H1 (cell line): ENCODE measurements at regions not wholly inside any gene's neighbourhood (a gene's known extent, or its start where the extent isn't known, plus 50 kb on each side); places are given as distances from the start of the nearest gene placed in this dataset.

Experiments
- CTCF ChIA-PET: fragments of 300-600 bp; sonication (Branson Sonifier 250); formaldehyde crosslinking; loops from one replicate; lab custom pipeline; 2021; ENCODE audit not compliant: partially characterized antibody; lab: Charles Lee
- POLR2A ChIA-PET: fragments of 300-600 bp; sonication (Branson Sonifier 250); formaldehyde crosslinking; loops from one replicate; lab custom pipeline; 2021; ENCODE audit warnings: inconsistent platforms; ENCODE audit not compliant: partially characterized antibody; lab: Charles Lee
- DNase-seq, 2 experiments: peaks; one replicate each; pipeline versions ENCODE4 v3.0.0 to v3.0.0-alpha.2; 2010 to 2022; ENCODE audit warnings: low spot score in 2 of 2, low read depth in 1 of 2, mixed read lengths in 1 of 2
- FAIRE-seq: peaks from 2 replicates; lab custom pipeline; 2011; peaks lifted over from hg19 to GRCh38; lab: Jason Lieb, UNC
- H2AFZ ChIP-seq: 2 replicates; pipeline ENCODE4 v1.8.1; 2012; ENCODE audit warnings: low read length, inconsistent platforms
- H2AK5ac ChIP-seq: 2 replicates; pipeline ENCODE4 v1.6.1; 2013; ENCODE audit warnings: low read depth, low read length
- H2BK120ac ChIP-seq: replicated peaks from 2 replicates; pipeline ENCODE3; 2013; ENCODE audit warnings: low read depth, low read length, inconsistent platforms
- H2BK12ac ChIP-seq: 2 replicates; pipeline ENCODE4 v1.6.1; 2013; ENCODE audit warnings: low read depth, low read length
- H2BK15ac ChIP-seq: 2 replicates; pipeline ENCODE4 v1.6.1; 2013; ENCODE audit warnings: low read length
- H2BK20ac ChIP-seq: 2 replicates; pipeline ENCODE4 v1.6.1; 2013; ENCODE audit warnings: low read length
- H2BK5ac ChIP-seq: 2 replicates; pipeline ENCODE4 v1.6.1; 2013; ENCODE audit warnings: low read depth, low read length
- H3K14ac ChIP-seq: 2 replicates; pipeline ENCODE4 v1.6.1; 2013; ENCODE audit warnings: inconsistent platforms; ENCODE audit not compliant: insufficient read length
- H3K18ac ChIP-seq: 2 replicates; pipeline ENCODE4 v1.6.1; 2013; ENCODE audit warnings: low read length; ENCODE audit errors: extremely low read depth
- H3K23ac ChIP-seq: 2 replicates; pipeline ENCODE4 v1.6.1; 2013; ENCODE audit warnings: inconsistent platforms; ENCODE audit not compliant: insufficient read length
- H3K23me2 ChIP-seq: 2 replicates; pipeline ENCODE4 v1.6.1; 2013; ENCODE audit warnings: low read depth, low read length
- H3K27ac ChIP-seq: 2 replicates; pipeline ENCODE4 v1.6.1; 2011; ENCODE audit warnings: low read depth, low read length, inconsistent platforms
- H3K27me3 ChIP-seq, 4 experiments: replicated peaks in 1 of 4; 1 replicate in 1 of 4; 2 replicates in 3 of 4; pipeline versions ENCODE4 v1.6.1 to v1.8.1; 2011 to 2013; ENCODE audit warnings: low read length in 3 of 4, mild to moderate bottlenecking in 3 of 4, inconsistent platforms in 2 of 4, mixed read lengths in 2 of 4, moderate library complexity in 1 of 4; ENCODE audit not compliant: control insufficient read depth in 3 of 4, insufficient read depth in 3 of 4; ENCODE audit errors: extremely low read depth in 1 of 4
- H3K36me3 ChIP-seq, 4 experiments: 2 replicates each; pipeline versions ENCODE4 v1.6.1 to v1.8.1; 2011 to 2013; ENCODE audit warnings: mild to moderate bottlenecking in 4 of 4, low read length in 3 of 4, moderate library complexity in 2 of 4, control low read depth in 1 of 4, inconsistent platforms in 1 of 4; ENCODE audit not compliant: insufficient read depth in 4 of 4, control insufficient read depth in 2 of 4
- H3K4ac ChIP-seq: replicated peaks from 2 replicates; pipeline ENCODE3; 2013; ENCODE audit warnings: low read length, low read depth, mixed read lengths, inconsistent platforms; ENCODE audit not compliant: insufficient read length
- H3K4me1 ChIP-seq, 4 experiments: replicated peaks in 1 of 4; 1 replicate in 1 of 4; 2 replicates in 3 of 4; pipeline versions ENCODE4 v1.6.1 to v1.8.1; 2011 to 2013; ENCODE audit warnings: low read length in 3 of 4, inconsistent platforms in 2 of 4, mixed read lengths in 1 of 4; ENCODE audit not compliant: insufficient read depth in 4 of 4, control insufficient read depth in 3 of 4
- H3K4me2 ChIP-seq, 2 experiments: 2 replicates each; pipeline versions ENCODE4 v1.6.1 to v1.8.1; 2011 to 2013; ENCODE audit warnings: low read depth in 2 of 2, low read length in 2 of 2, control low read depth in 1 of 2, inconsistent platforms in 1 of 2, mild to moderate bottlenecking in 1 of 2; ENCODE audit not compliant: insufficient read depth in 1 of 2
- H3K4me3 ChIP-seq, 4 experiments: fragments of 200-600, 300-600 bp in 1 of 4; sonication (generic), shearing (Covaris generic), sonication (Bioruptor Twin) in 1 of 4; 2 replicates each; pipeline versions ENCODE4 v1.5.1 to v1.8.1; 2011 to 2016; ENCODE audit warnings: low read length in 4 of 4, low read depth in 3 of 4, control low read depth in 2 of 4, inconsistent platforms in 2 of 4, mild to moderate bottlenecking in 2 of 4, mixed read lengths in 1 of 4, moderate library complexity in 1 of 4; ENCODE audit not compliant: insufficient read depth in 2 of 4; ENCODE audit errors: extremely low read depth in 1 of 4
- H3K56ac ChIP-seq: replicated peaks from 2 replicates; pipeline ENCODE3; 2013; ENCODE audit warnings: low read depth, mild to moderate bottlenecking, mixed read lengths, low read length, inconsistent platforms; ENCODE audit not compliant: insufficient read length
- H3K79me1 ChIP-seq: 2 replicates; pipeline ENCODE4 v1.6.1; 2013; ENCODE audit warnings: low read depth, low read length, control low read depth
- H3K79me2 ChIP-seq, 2 experiments: 2 replicates each; pipeline versions ENCODE4 v1.6.1 to v1.8.1; 2012 to 2013; ENCODE audit warnings: low read length in 2 of 2, mild to moderate bottlenecking in 2 of 2, inconsistent platforms in 1 of 2; ENCODE audit not compliant: insufficient read depth in 2 of 2, control insufficient read depth in 1 of 2
- H3K9ac ChIP-seq, 4 experiments: replicated peaks in 1 of 4; 1 replicate in 1 of 4; 2 replicates in 3 of 4; pipeline versions ENCODE4 v1.6.1 to v1.8.1; 2011 to 2013; ENCODE audit warnings: low read depth in 3 of 4, low read length in 3 of 4, control low read depth in 2 of 4, mild to moderate bottlenecking in 2 of 4, moderate library complexity in 2 of 4, inconsistent platforms in 1 of 4; ENCODE audit errors: extremely low read depth in 1 of 4
- H3K9me3 ChIP-seq, 2 experiments: 2 replicates each; pipeline versions ENCODE4 v1.6.1 to v1.8.1; 2012 to 2013; ENCODE audit warnings: mild to moderate bottlenecking in 2 of 2, moderate library complexity in 2 of 2, control low read depth in 1 of 2, inconsistent platforms in 1 of 2, low read depth in 1 of 2, low read length in 1 of 2, mixed read lengths in 1 of 2; ENCODE audit not compliant: insufficient read depth in 2 of 2
- H4K20me1 ChIP-seq, 2 experiments: replicated peaks in 1 of 2; 2 replicates each; pipeline versions ENCODE3 to v1.8.1; 2011 to 2013; ENCODE audit warnings: inconsistent platforms in 2 of 2, low read length in 2 of 2, mild to moderate bottlenecking in 1 of 2; ENCODE audit not compliant: insufficient read depth in 2 of 2, control insufficient read depth in 1 of 2
- H4K5ac ChIP-seq: 2 replicates; pipeline ENCODE4 v1.6.1; 2013; ENCODE audit warnings: low read length, low read depth, mixed read lengths, inconsistent platforms; ENCODE audit not compliant: insufficient read length
- H4K8ac ChIP-seq: 2 replicates; pipeline ENCODE4 v1.8.0; 2013; ENCODE audit warnings: mild to moderate bottlenecking, moderate library complexity, low read length, inconsistent platforms; ENCODE audit not compliant: insufficient read depth; ENCODE audit errors: extremely low read depth
- H4K91ac ChIP-seq: replicated peaks from 2 replicates; pipeline ENCODE3; 2013; ENCODE audit warnings: low read length, mixed read lengths, inconsistent platforms; ENCODE audit not compliant: insufficient read length
- CHD2 ChIP-seq: IDR thresholded peaks from 2 replicates; pipeline ENCODE4 v1.6.1; 2012; ENCODE audit warnings: low read length, improper control_type of control experiment
- CTBP2 ChIP-seq: IDR thresholded peaks from 2 replicates; pipeline ENCODE4 v1.7.0; 2011; ENCODE audit warnings: borderline replicate concordance, mild to moderate bottlenecking, moderate library complexity, mixed read lengths, low read length; ENCODE audit not compliant: insufficient read depth, insufficient read length
- CTCF ChIP-seq, 3 experiments: IDR thresholded peaks; 1 replicate in 2 of 3; 2 replicates in 1 of 3; pipeline versions ENCODE4 v1.5.1 to v1.6.1; 2011; ENCODE audit warnings: low read length in 3 of 3, mild to moderate bottlenecking in 3 of 3, inconsistent platforms in 2 of 3, low read depth in 1 of 3, moderate library complexity in 1 of 3; ENCODE audit not compliant: insufficient read depth in 1 of 3; ENCODE audit errors: control extremely low read depth in 1 of 3
- GABPA ChIP-seq: IDR thresholded peaks from 2 replicates; pipeline ENCODE4 v1.6.1; 2011; ENCODE audit warnings: mild to moderate bottlenecking, low read length, moderate library complexity, borderline replicate concordance; ENCODE audit not compliant: insufficient read depth
- NANOG ChIP-seq: IDR thresholded peaks from 2 replicates; pipeline ENCODE4 v1.6.1; 2011; ENCODE audit warnings: low read length, low read depth, mild to moderate bottlenecking, inconsistent platforms; ENCODE audit not compliant: insufficient read depth, poor library complexity, severe bottlenecking
- NRF1 ChIP-seq: IDR thresholded peaks from 2 replicates; pipeline ENCODE4 v1.6.1; 2011; ENCODE audit warnings: mild to moderate bottlenecking, low read depth, low read length, improper control_type of control experiment
- PHF8 ChIP-seq: fragments of 200-600 bp; sonication (generic); conservative IDR thresholded peaks from 2 replicates; pipeline ENCODE4 v1.7.1; 2012; ENCODE audit warnings: low read depth, mild to moderate bottlenecking, inconsistent platforms, low read length, moderate library complexity
- RFX5 ChIP-seq: IDR thresholded peaks from 2 replicates; pipeline ENCODE4 v1.6.1; 2011; ENCODE audit warnings: low read depth, low read length, improper control_type of control experiment, borderline replicate concordance
- RXRA ChIP-seq: IDR thresholded peaks from 2 replicates; pipeline ENCODE4 v1.6.1; 2011; ENCODE audit warnings: low read depth, mild to moderate bottlenecking, low read length, moderate library complexity; ENCODE audit not compliant: insufficient read depth
- WGBS, 2 experiments: shearing (Covaris generic) in 1 of 2; methylation state at CpG; one replicate each; pipeline versions ENCODE4 v1.1.6 to v1.1.7; 2013 to 2015; ENCODE audit warnings: low lambda C conversion rate in 2 of 2, mixed read lengths in 2 of 2, inconsistent platforms in 1 of 2, low coverage in 1 of 2, missing lambda C conversion rate in 1 of 2; ENCODE audit not compliant: insufficient replicate concordance in 2 of 2, insufficient coverage in 1 of 2, insufficient read length in 1 of 2; ENCODE audit errors: extremely low coverage in 1 of 2, missing lambda C conversion rate in 1 of 2; 5-methylcytosine and 5-hydroxymethylcytosine counted together

GRCh38 chr11:91608677-91609076 is 615.9 kb upstream of the FAT3 start:
- Histone ChIP-seq H3K18ac (no peak overlapping the region), H3K79me1 (no peaks in the 10 kb centered on the region), H3K9me3 (no peaks in the 10 kb centered on the region), H3K27me3 (no peaks in the 10 kb centered on the region), H3K79me2 (no peaks in the 10 kb centered on the region), H2BK20ac (no peak overlapping the region), H3K23ac (no peak overlapping the region), H4K91ac (no peak overlapping the region), H2AFZ (no peak overlapping the region), H3K23me2 (no peaks in the 10 kb centered on the region; the same call in 1 of the 2 replicates), H4K20me1 (no peaks in the 10 kb centered on the region), H3K4me1 (no peaks in the 10 kb centered on the region), H2AK5ac (no peak overlapping the region), H3K14ac (no peak overlapping the region), H2BK5ac (no peak overlapping the region), H3K27ac (no peak overlapping the region), H2BK120ac (no peak overlapping the region), H2BK12ac (no peak overlapping the region), H3K9ac (no peak overlapping the region), H3K56ac (no peak overlapping the region), H3K4me3 (no peak overlapping the region), H3K4me2 (no peak overlapping the region), H4K5ac (no peak overlapping the region), H4K8ac (no peak overlapping the region), H3K36me3 (no peaks in the 10 kb centered on the region), H3K4ac (no peak overlapping the region), H2BK15ac (no peak overlapping the region)
- POLR2A ChIA-PET: no interaction called here
- WGBS, 2 experiments: 94% methylated on average over 3 of the region's 3 CpGs; no CpG with 5 or more reads in 1 of the 2 experiments
- DNase-seq (no peak), FAIRE-seq (no peak)
- no peak for TF ChIP-seq NRF1
- TF ChIP-seq RFX5: no peak
- TF ChIP-seq CTBP2: no peak
- no peak for TF ChIP-seq PHF8
- TF ChIP-seq GABPA: no peak
- TF ChIP-seq CTCF (IDR thresholded peaks at IDR 0.05; ENCODE audit: control extremely low read depth in 1 of 3, insufficient read depth in 1 of 3, low read depth in 1 of 3, low read length in 3 of 3): no peak
- no peak for TF ChIP-seq NANOG
- TF ChIP-seq RXRA: no peak
- TF ChIP-seq CHD2: no peak
- CTCF ChIA-PET: interaction anchor here (1.2 kb wide), 1 partner anchor 10 kb away, joined by 4 read pairs; no protein-coding TSS in a partner anchor
